ENCODE measurements at regions not wholly inside any gene's neighbourhood (a gene's known extent, or its start where the extent isn't known, plus 50 kb on each side); places are given as distances from the start of the nearest gene placed in this dataset.

- Histone ChIP-seq H3K36me3 (ENCODE audit: control insufficient read depth in 2 of 2, insufficient read depth in 2 of 2, low read length in 1 of 2) (no peaks in the 10 kb centered on the region), H3K27ac (ENCODE audit: low read depth in 1 of 2, low read length in 1 of 2) (peak overlapping the region in 1 of 2 donors; percentile 86)
- DNase-seq (ENCODE audit: low read depth in 6 of 9, low spot score in 9 of 9): peak in 4 of 9 donors; percentile 72 to 89 (median 73)
Measured at GRCh38 chr2:43051338-43051737, 175.1 kb downstream of the ZFP36L2 start.

GRCh38 chr2:43050866-43051265 lies 175.5 kb downstream of the ZFP36L2 start:
- Histone ChIP-seq H3K36me3 (ENCODE audit: control insufficient read depth in 2 of 2, insufficient read depth in 2 of 2, low read length in 1 of 2) (no peaks in the 10 kb centered on the region), H3K27ac (ENCODE audit: low read depth in 1 of 2, low read length in 1 of 2) (peak overlapping the region in 1 of 2 donors; percentile 86), H3K27me3 (ENCODE audit: control insufficient read depth in 2 of 2, insufficient read depth in 1 of 2, low read length in 1 of 2) (no peaks in the 10 kb centered on the region), H3K4me1 (ENCODE audit: control insufficient read depth in 2 of 2, insufficient read depth in 2 of 2, low read length in 2 of 2) (peaks cover 40 to 79% of the 10 kb centered on the region in 2 donors), H3K4me3 (ENCODE audit: low read length in 2 of 2) (no peak overlapping the region), H3K9me3 (ENCODE audit: control insufficient read depth in 2 of 2, insufficient read depth in 1 of 2, low read length in 1 of 2) (peaks cover 0 to 1% of the 10 kb centered on the region in 2 donors)
- DNase-seq (ENCODE audit: low read depth in 6 of 9, low spot score in 9 of 9): no peak
- 85% methylated on average over 5 of the region's 5 CpGs for WGBS

More at GRCh38 chr2:43051338-43051737, 175.1 kb downstream of the ZFP36L2 start:
- WGBS: 16% methylated on average over 8 of the region's 8 CpGs
- peaks cover 0 to 1% of the 10 kb centered on the region in 2 donors for H3K9me3 ChIP-seq (ENCODE audit: control insufficient read depth in 2 of 2, insufficient read depth in 1 of 2, low read length in 1 of 2)
- no peak overlapping the region for H3K4me3 ChIP-seq (ENCODE audit: low read length in 2 of 2)
- no peaks in the 10 kb centered on the region for H3K27me3 ChIP-seq (ENCODE audit: control insufficient read depth in 2 of 2, insufficient read depth in 1 of 2, low read length in 1 of 2)
- H3K4me1 ChIP-seq (ENCODE audit: control insufficient read depth in 2 of 2, insufficient read depth in 2 of 2, low read length in 2 of 2): peaks cover 40 to 79% of the 10 kb centered on the region in 2 donors

- H3K4me1 ChIP-seq (ENCODE audit: control insufficient read depth in 2 of 2, insufficient read depth in 2 of 2, low read length in 2 of 2): peaks cover 40 to 76% of the 10 kb centered on the region in 2 donors
- peak in 2 of 9 donors; percentile 32 to 64 for DNase-seq (ENCODE audit: low read depth in 6 of 9, low spot score in 9 of 9)
- no peak overlapping the region for H3K4me3 ChIP-seq (ENCODE audit: low read length in 2 of 2)
- WGBS: 13% methylated on average over 18 of the region's 18 CpGs
- no peaks in the 10 kb centered on the region for H3K36me3 ChIP-seq (ENCODE audit: control insufficient read depth in 2 of 2, insufficient read depth in 2 of 2, low read length in 1 of 2)
- H3K9me3 ChIP-seq (ENCODE audit: control insufficient read depth in 2 of 2, insufficient read depth in 1 of 2, low read length in 1 of 2): peaks cover 0 to 1% of the 10 kb centered on the region in 2 donors
- peak overlapping the region; percentile 78 to 86 for H3K27ac ChIP-seq (ENCODE audit: low read depth in 1 of 2, low read length in 1 of 2)
- no peaks in the 10 kb centered on the region for H3K27me3 ChIP-seq (ENCODE audit: control insufficient read depth in 2 of 2, insufficient read depth in 1 of 2, low read length in 1 of 2)
Measured at GRCh38 chr2:43049836-43050801, 176.3 kb downstream of the ZFP36L2 start.

GRCh38 chr2:43047187-43047780 lies 179.1 kb downstream of the ZFP36L2 start:
- no peaks in the 10 kb centered on the region for H3K27me3 ChIP-seq (ENCODE audit: control insufficient read depth in 2 of 2, insufficient read depth in 1 of 2, low read length in 1 of 2)
- peaks cover 0 to 1% of the 10 kb centered on the region in 2 donors for H3K9me3 ChIP-seq (ENCODE audit: control insufficient read depth in 2 of 2, insufficient read depth in 1 of 2, low read length in 1 of 2)
- no peak for DNase-seq (ENCODE audit: low read depth in 6 of 9, low spot score in 9 of 9)
- H3K4me1 ChIP-seq (ENCODE audit: control insufficient read depth in 2 of 2, insufficient read depth in 2 of 2, low read length in 2 of 2): peaks cover 36 to 79% of the 10 kb centered on the region in 2 donors
- H3K36me3 ChIP-seq (ENCODE audit: control insufficient read depth in 2 of 2, insufficient read depth in 2 of 2, low read length in 1 of 2): no peaks in the 10 kb centered on the region
- peak overlapping the region in 1 of 2 donors; percentile 22 for H3K27ac ChIP-seq (ENCODE audit: low read depth in 1 of 2, low read length in 1 of 2)
- 69% methylated on average over 17 of the region's 17 CpGs for WGBS
- no peak overlapping the region for H3K4me3 ChIP-seq (ENCODE audit: low read length in 2 of 2)

- Histone ChIP-seq H3K27ac (ENCODE audit: low read depth in 1 of 2, low read length in 1 of 2) (peak overlapping the region in 1 of 2 donors; percentile 63), H3K4me1 (ENCODE audit: control insufficient read depth in 2 of 2, insufficient read depth in 2 of 2, low read length in 2 of 2) (peaks cover 21 to 79% of the 10 kb centered on the region in 2 donors), H3K9me3 (ENCODE audit: control insufficient read depth in 2 of 2, insufficient read depth in 1 of 2, low read length in 1 of 2) (peaks cover 0 to 1% of the 10 kb centered on the region in 2 donors), H3K36me3 (ENCODE audit: control insufficient read depth in 2 of 2, insufficient read depth in 2 of 2, low read length in 1 of 2) (no peaks in the 10 kb centered on the region), H3K27me3 (ENCODE audit: control insufficient read depth in 2 of 2, insufficient read depth in 1 of 2, low read length in 1 of 2) (no peaks in the 10 kb centered on the region), H3K4me3 (ENCODE audit: low read length in 2 of 2) (no peak overlapping the region)
- 79% methylated on average over 3 of the region's 3 CpGs for WGBS
- no peak for DNase-seq (ENCODE audit: low read depth in 6 of 9, low spot score in 9 of 9)
Measured at GRCh38 chr2:43045866-43046265, 180.5 kb downstream of the ZFP36L2 start.

- DNase-seq (ENCODE audit: low read depth in 6 of 9, low spot score in 9 of 9): no peak
- no peak overlapping the region for H3K27ac ChIP-seq (ENCODE audit: low read depth in 1 of 2, low read length in 1 of 2)
- peaks cover 0 to 1% of the 10 kb centered on the region in 2 donors for H3K9me3 ChIP-seq (ENCODE audit: control insufficient read depth in 2 of 2, insufficient read depth in 1 of 2, low read length in 1 of 2)
- H3K27me3 ChIP-seq (ENCODE audit: control insufficient read depth in 2 of 2, insufficient read depth in 1 of 2, low read length in 1 of 2): no peaks in the 10 kb centered on the region
- 98% methylated on average over 13 of the region's 13 CpGs for WGBS
- H3K4me1 ChIP-seq (ENCODE audit: control insufficient read depth in 2 of 2, insufficient read depth in 2 of 2, low read length in 2 of 2): peaks cover 9 to 78% of the 10 kb centered on the region in 2 donors
- H3K36me3 ChIP-seq (ENCODE audit: control insufficient read depth in 2 of 2, insufficient read depth in 2 of 2, low read length in 1 of 2): no peaks in the 10 kb centered on the region
- H3K4me3 ChIP-seq (ENCODE audit: low read length in 2 of 2): no peak overlapping the region
Measured at GRCh38 chr2:43044093-43044681, 182.2 kb downstream of the ZFP36L2 start.

GRCh38 chr2:43043553-43043870 lies 182.9 kb downstream of the ZFP36L2 start:
- H3K36me3 ChIP-seq (ENCODE audit: control insufficient read depth in 2 of 2, insufficient read depth in 2 of 2, low read length in 1 of 2): no peaks in the 10 kb centered on the region
- no peaks in the 10 kb centered on the region for H3K27me3 ChIP-seq (ENCODE audit: control insufficient read depth in 2 of 2, insufficient read depth in 1 of 2, low read length in 1 of 2)
- H3K4me3 ChIP-seq (ENCODE audit: low read length in 2 of 2): no peak overlapping the region
- peaks cover 0 to 1% of the 10 kb centered on the region in 2 donors for H3K9me3 ChIP-seq (ENCODE audit: control insufficient read depth in 2 of 2, insufficient read depth in 1 of 2, low read length in 1 of 2)
- H3K27ac ChIP-seq (ENCODE audit: low read depth in 1 of 2, low read length in 1 of 2): no peak overlapping the region
- WGBS: 85% methylated on average over 8 of the region's 8 CpGs
- H3K4me1 ChIP-seq (ENCODE audit: control insufficient read depth in 2 of 2, insufficient read depth in 2 of 2, low read length in 2 of 2): peaks cover 8 to 78% of the 10 kb centered on the region in 2 donors
- no peak for DNase-seq (ENCODE audit: low read depth in 6 of 9, low spot score in 9 of 9)

GRCh38 chr2:43041661-43042360 lies 184.6 kb downstream of the ZFP36L2 start:
- peaks cover 8 to 71% of the 10 kb centered on the region in 2 donors for H3K4me1 ChIP-seq (ENCODE audit: control insufficient read depth in 2 of 2, insufficient read depth in 2 of 2, low read length in 2 of 2)
- no peak for DNase-seq (ENCODE audit: low read depth in 6 of 9, low spot score in 9 of 9)
- H3K27me3 ChIP-seq (ENCODE audit: control insufficient read depth in 2 of 2, insufficient read depth in 1 of 2, low read length in 1 of 2): no peaks in the 10 kb centered on the region
- peak overlapping the region in 1 of 2 donors; percentile 51 for H3K27ac ChIP-seq (ENCODE audit: low read depth in 1 of 2, low read length in 1 of 2)
- peaks cover 0 to 1% of the 10 kb centered on the region in 2 donors for H3K9me3 ChIP-seq (ENCODE audit: control insufficient read depth in 2 of 2, insufficient read depth in 1 of 2, low read length in 1 of 2)
- H3K4me3 ChIP-seq (ENCODE audit: low read length in 2 of 2): no peak overlapping the region
- WGBS: 72% methylated on average over 8 of the region's 8 CpGs
- no peaks in the 10 kb centered on the region for H3K36me3 ChIP-seq (ENCODE audit: control insufficient read depth in 2 of 2, insufficient read depth in 2 of 2, low read length in 1 of 2)

All from thymus (tissue), 11 donors.